ENCODE measurements at regions not wholly inside any gene's neighbourhood (a gene's known extent, or its start where the extent isn't known, plus 50 kb on each side); places are given as distances from the start of the nearest gene placed in this dataset.

- DNase-seq (ENCODE audit: low read depth in 4 of 4, low spot score in 2 of 4) = no peak
These were observed 396.3 kb upstream of the PIK3C3 start for GRCh38 chr18:41558715-41559114.

- no peak for DNase-seq (ENCODE audit: low read depth in 4 of 4, low spot score in 2 of 4)
These were observed 401.3 kb upstream of the PIK3C3 start for GRCh38 chr18:41553716-41554115.

GRCh38 chr18:41548521-41549260, 406.3 kb upstream of the PIK3C3 start:
- no peak for DNase-seq (ENCODE audit: low read depth in 4 of 4, low spot score in 2 of 4)

- no peak for DNase-seq (ENCODE audit: low read depth in 4 of 4, low spot score in 2 of 4)
These were observed 409.7 kb upstream of the PIK3C3 start for GRCh38 chr18:41545091-41545888.

GRCh38 chr18:41543815-41544214, 411.2 kb upstream of the PIK3C3 start:
- DNase-seq (ENCODE audit: low read depth in 4 of 4, low spot score in 2 of 4) = no peak

GRCh38 chr18:41540237-41540871, 414.7 kb upstream of the PIK3C3 start:
- DNase-seq (ENCODE audit: low read depth in 4 of 4, low spot score in 2 of 4) = no peak

GRCh38 chr18:41538751-41539150, 416.3 kb upstream of the PIK3C3 start:
- no peak for DNase-seq (ENCODE audit: low read depth in 4 of 4, low spot score in 2 of 4)

GRCh38 chr18:41537666-41538065, 417.4 kb upstream of the PIK3C3 start:
- no peak for DNase-seq (ENCODE audit: low read depth in 4 of 4, low spot score in 2 of 4)

GRCh38 chr18:41532344-41533086, 422.5 kb upstream of the PIK3C3 start:
- DNase-seq (ENCODE audit: low read depth in 4 of 4, low spot score in 2 of 4) = no peak

- DNase-seq (ENCODE audit: low read depth in 4 of 4, low spot score in 2 of 4) = no peak
These were observed 424.1 kb upstream of the PIK3C3 start for GRCh38 chr18:41530970-41531369.

GRCh38 chr18:41529093-41529492, 425.9 kb upstream of the PIK3C3 start:
- DNase-seq (ENCODE audit: low read depth in 4 of 4, low spot score in 2 of 4) = no peak

GRCh38 chr18:41526054-41526453, 429.0 kb upstream of the PIK3C3 start:
- no peak for DNase-seq (ENCODE audit: low read depth in 4 of 4, low spot score in 2 of 4)

GRCh38 chr18:41524674-41525470, 430.2 kb upstream of the PIK3C3 start:
- no peak for DNase-seq (ENCODE audit: low read depth in 4 of 4, low spot score in 2 of 4)

- no peak for DNase-seq (ENCODE audit: low read depth in 4 of 4, low spot score in 2 of 4)
These were observed 437.9 kb upstream of the PIK3C3 start for GRCh38 chr18:41517142-41517541.

GRCh38 chr18:41513438-41513837, 441.6 kb upstream of the PIK3C3 start:
- DNase-seq (ENCODE audit: low read depth in 4 of 4, low spot score in 2 of 4) = no peak

GRCh38 chr18:41504316-41504715, 450.7 kb upstream of the PIK3C3 start:
- no peak for DNase-seq (ENCODE audit: low read depth in 4 of 4, low spot score in 2 of 4)

- no peak for DNase-seq (ENCODE audit: low read depth in 4 of 4, low spot score in 2 of 4)
These were observed 453.2 kb upstream of the PIK3C3 start for GRCh38 chr18:41501848-41502247.

- no peak for DNase-seq (ENCODE audit: low read depth in 4 of 4, low spot score in 2 of 4)
These were observed 455.7 kb upstream of the PIK3C3 start for GRCh38 chr18:41499345-41499744.

- no peak for DNase-seq (ENCODE audit: low read depth in 4 of 4, low spot score in 2 of 4)
These were observed 464.2 kb upstream of the PIK3C3 start for GRCh38 chr18:41490861-41491260.

GRCh38 chr18:41486575-41486974, 468.5 kb upstream of the PIK3C3 start:
- no peak for DNase-seq (ENCODE audit: low read depth in 4 of 4, low spot score in 2 of 4)

Data from left renal cortex interstitium (tissue), 4 donors.